PC-9 (cell line): ENCODE measurements at regions not wholly inside any gene's neighbourhood (a gene's known extent, or its start where the extent isn't known, plus 50 kb on each side); places are given as distances from the start of the nearest gene placed in this dataset.

ENCODE experiments used
- BruUV-seq: library from RNA; stranded (reverse); fragments of 400-500 nt; replicated peaks from 2 replicates; lab custom pipeline; 2021; lab: Mats Ljungman, UMichigan
- CTCF ChIA-PET: fragments of 300-600 bp; sonication (Branson Sonifier 250); formaldehyde crosslinking; loops from one replicate; lab custom pipeline; 2022; ENCODE audit warnings: antibody characterized with exemption; lab: Charles Lee
- POLR2A ChIA-PET: fragments of 300-600 bp; sonication (Branson Sonifier 250); formaldehyde crosslinking; loops from one replicate; lab custom pipeline; 2022; ENCODE audit warnings: antibody characterized with exemption; ENCODE audit not compliant: unreplicated experiment; lab: Charles Lee
- DNase-seq, 2 experiments: peaks; one replicate each; pipeline versions ENCODE4 v3.0.0 to v3.0.0-alpha.2; 2015 to 2022; ENCODE audit warnings: mixed read lengths in 1 of 2
- H2AFZ ChIP-seq: fragments of 200-600 bp; sonication (generic); 2 replicates; pipeline ENCODE4 v1.8.1; 2017; ENCODE audit warnings: antibody characterized with exemption
- H3F3A ChIP-seq: fragments of 200-600 bp; sonication (generic); 2 replicates; pipeline ENCODE4 v1.8.1; 2017; ENCODE audit warnings: antibody characterized with exemption, mild to moderate bottlenecking, low read depth; ENCODE audit not compliant: insufficient read depth
- H3K27ac ChIP-seq: fragments of 200-600 bp; sonication (generic); 2 replicates; pipeline ENCODE4 v1.6.1; 2016; ENCODE audit warnings: mixed run types
- H3K27me3 ChIP-seq: fragments of 200-600 bp; sonication (generic); 2 replicates; pipeline ENCODE4 v1.6.1; 2016; ENCODE audit warnings: low read depth, mixed run types; ENCODE audit not compliant: insufficient read depth
- H3K36me3 ChIP-seq: fragments of 200-600 bp; sonication (generic); 2 replicates; pipeline ENCODE4 v1.6.1; 2016; ENCODE audit warnings: low read depth, mixed run types
- H3K4me1 ChIP-seq: fragments of 200-600 bp; sonication (generic); replicated peaks from 2 replicates; pipeline ENCODE4 v1.6.1; 2016; ENCODE audit warnings: mixed run types; ENCODE audit not compliant: insufficient read depth
- H3K4me2 ChIP-seq: fragments of 200-600 bp; sonication (generic); 2 replicates; pipeline ENCODE4 v1.6.1; 2017; ENCODE audit warnings: mixed run types
- H3K4me3 ChIP-seq: fragments of 200-600 bp; sonication (generic); 2 replicates; pipeline ENCODE4 v1.6.1; 2016; ENCODE audit warnings: mixed run types
- H3K79me2 ChIP-seq: fragments of 200-600 bp; sonication (generic); 2 replicates; pipeline ENCODE4 v1.6.1; 2017; ENCODE audit warnings: low read depth, mixed run types
- H3K9me2 ChIP-seq: fragments of 200-600 bp; sonication (generic); 2 replicates; pipeline ENCODE4 v1.8.1; 2017; ENCODE audit warnings: mild to moderate bottlenecking; ENCODE audit not compliant: insufficient read depth
- H3K9me3 ChIP-seq: fragments of 200-600 bp; sonication (generic); 2 replicates; pipeline ENCODE4 v1.8.1; 2016; ENCODE audit warnings: low read depth; ENCODE audit not compliant: insufficient read depth
- H4K20me1 ChIP-seq: fragments of 200-600 bp; sonication (generic); 2 replicates; pipeline ENCODE4 v1.8.1; 2017; ENCODE audit not compliant: insufficient read depth
- EZH2 ChIP-seq: fragments of 200-600 bp; sonication (generic); IDR thresholded peaks from 2 replicates; pipeline ENCODE4 v1.8.0; 2017; ENCODE audit warnings: antibody characterized with exemption, low read depth
- intact Hi-C: fragments of 100-400 bp; cut with micrococcal nuclease; formaldehyde crosslinking; loops from one replicate; pipeline ENCODE4 v1.10.0; 2022; ENCODE audit not compliant: unreplicated experiment
- TF ChIP-seq, protein P1 (sequence below): fragments of 200-600 bp; sonication (generic); conservative IDR thresholded peaks from 2 replicates; pipeline ENCODE4 v1.6.1; 2017; ENCODE audit warnings: mixed run types, antibody characterized with exemption, mild to moderate bottlenecking, moderate library complexity

DNA sequence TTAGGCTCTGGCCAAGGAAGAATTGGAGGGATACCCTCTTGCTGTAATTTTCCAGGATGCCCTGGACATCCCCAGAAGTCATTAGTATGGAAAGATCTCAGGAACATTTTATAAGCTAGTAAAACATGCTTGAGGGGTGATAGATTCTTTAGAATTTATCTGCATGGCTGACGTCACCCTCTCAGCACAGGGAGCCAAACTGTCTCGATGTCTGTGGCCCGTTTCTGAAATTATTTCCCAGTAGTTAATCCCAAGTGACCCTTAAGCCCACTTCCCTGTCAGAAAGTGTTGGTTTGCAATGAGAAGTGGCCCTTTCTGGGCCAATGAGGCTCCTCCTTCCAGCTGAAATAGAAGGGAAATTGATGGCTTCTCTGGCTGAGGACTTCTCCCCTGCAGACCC is 184.5 kb upstream of the BMPER start:
- intact Hi-C loops = no loop called here
- no peak overlapping the region for H3K4me3 ChIP-seq
- DNase-seq = no peak
- TF ChIP-seq, protein P1, sequence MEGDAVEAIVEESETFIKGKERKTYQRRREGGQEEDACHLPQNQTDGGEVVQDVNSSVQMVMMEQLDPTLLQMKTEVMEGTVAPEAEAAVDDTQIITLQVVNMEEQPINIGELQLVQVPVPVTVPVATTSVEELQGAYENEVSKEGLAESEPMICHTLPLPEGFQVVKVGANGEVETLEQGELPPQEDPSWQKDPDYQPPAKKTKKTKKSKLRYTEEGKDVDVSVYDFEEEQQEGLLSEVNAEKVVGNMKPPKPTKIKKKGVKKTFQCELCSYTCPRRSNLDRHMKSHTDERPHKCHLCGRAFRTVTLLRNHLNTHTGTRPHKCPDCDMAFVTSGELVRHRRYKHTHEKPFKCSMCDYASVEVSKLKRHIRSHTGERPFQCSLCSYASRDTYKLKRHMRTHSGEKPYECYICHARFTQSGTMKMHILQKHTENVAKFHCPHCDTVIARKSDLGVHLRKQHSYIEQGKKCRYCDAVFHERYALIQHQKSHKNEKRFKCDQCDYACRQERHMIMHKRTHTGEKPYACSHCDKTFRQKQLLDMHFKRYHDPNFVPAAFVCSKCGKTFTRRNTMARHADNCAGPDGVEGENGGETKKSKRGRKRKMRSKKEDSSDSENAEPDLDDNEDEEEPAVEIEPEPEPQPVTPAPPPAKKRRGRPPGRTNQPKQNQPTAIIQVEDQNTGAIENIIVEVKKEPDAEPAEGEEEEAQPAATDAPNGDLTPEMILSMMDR = no peak
- TF ChIP-seq EZH2 = no peak
- 0 out of 2 replicates have a peak, but pooled peaks cover 3% of the 10 kb centered on the region for H3K9me3 ChIP-seq
- POLR2A ChIA-PET = no interaction called here
- H3F3A ChIP-seq = no peaks in the 10 kb centered on the region
- CTCF ChIA-PET = no interaction called here
- H3K4me2 ChIP-seq = no peak overlapping the region
- peaks cover 13% of the 10 kb centered on the region for H3K27me3 ChIP-seq
- no peak overlapping the region for H3K27ac ChIP-seq
- H3K79me2 ChIP-seq = no peaks in the 10 kb centered on the region
- BruUV-seq = no TSS peak
- no peaks in the 10 kb centered on the region for H3K9me2 ChIP-seq
- H2AFZ ChIP-seq = no peak overlapping the region
- H3K4me1 ChIP-seq = peaks cover 11% of the 10 kb centered on the region
- no peaks in the 10 kb centered on the region for H3K36me3 ChIP-seq
- no peaks in the 10 kb centered on the region for H4K20me1 ChIP-seq

DNA sequence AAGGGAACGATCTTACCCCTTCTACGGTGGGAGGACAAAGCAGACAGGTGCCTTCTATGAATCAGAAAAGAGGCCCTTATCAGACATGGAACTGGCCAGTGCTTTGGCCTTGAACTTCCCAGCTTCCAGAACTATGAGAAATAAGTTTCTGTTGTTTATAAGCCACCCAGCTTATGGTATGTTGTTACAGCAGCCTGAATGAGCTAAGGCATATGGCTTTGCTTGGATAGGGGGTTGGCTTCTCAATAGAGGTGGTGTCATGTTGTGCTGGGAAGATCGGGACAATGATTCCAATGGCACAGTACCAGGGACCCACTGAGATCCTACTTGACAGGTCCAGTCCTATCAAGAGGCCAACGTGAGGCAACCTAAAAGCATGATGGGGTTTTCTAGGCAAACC is 183.4 kb upstream of the BMPER start:
- H3F3A ChIP-seq = no peaks in the 10 kb centered on the region
- H3K27me3 ChIP-seq = peaks cover 21% of the 10 kb centered on the region
- no peak overlapping the region for H2AFZ ChIP-seq
- H3K79me2 ChIP-seq = no peaks in the 10 kb centered on the region
- H3K36me3 ChIP-seq = no peaks in the 10 kb centered on the region
- POLR2A ChIA-PET = interaction anchor here (0.5 to 0.6 kb wide), 4 partner anchors 9 to 173 kb away, joined by 3 read pairs; no protein-coding TSS in a partner anchor
- DNase-seq = no peak
- H3K4me3 ChIP-seq = no peak overlapping the region
- no TSS peak for BruUV-seq
- no peak overlapping the region for H3K27ac ChIP-seq
- H3K9me2 ChIP-seq = no peaks in the 10 kb centered on the region
- CTCF ChIA-PET = no interaction called here
- H3K4me1 ChIP-seq = peaks cover 11% of the 10 kb centered on the region
- TF ChIP-seq, protein P1 = no peak
- TF ChIP-seq EZH2 = no peak
- H3K9me3 ChIP-seq = 0 out of 2 replicates have a peak, but pooled peaks cover 3% of the 10 kb centered on the region
- no peaks in the 10 kb centered on the region for H4K20me1 ChIP-seq
- intact Hi-C loops = no loop called here
- peak overlapping the region; percentile 60; the same call in 1 of the 2 replicates for H3K4me2 ChIP-seq

DNA sequence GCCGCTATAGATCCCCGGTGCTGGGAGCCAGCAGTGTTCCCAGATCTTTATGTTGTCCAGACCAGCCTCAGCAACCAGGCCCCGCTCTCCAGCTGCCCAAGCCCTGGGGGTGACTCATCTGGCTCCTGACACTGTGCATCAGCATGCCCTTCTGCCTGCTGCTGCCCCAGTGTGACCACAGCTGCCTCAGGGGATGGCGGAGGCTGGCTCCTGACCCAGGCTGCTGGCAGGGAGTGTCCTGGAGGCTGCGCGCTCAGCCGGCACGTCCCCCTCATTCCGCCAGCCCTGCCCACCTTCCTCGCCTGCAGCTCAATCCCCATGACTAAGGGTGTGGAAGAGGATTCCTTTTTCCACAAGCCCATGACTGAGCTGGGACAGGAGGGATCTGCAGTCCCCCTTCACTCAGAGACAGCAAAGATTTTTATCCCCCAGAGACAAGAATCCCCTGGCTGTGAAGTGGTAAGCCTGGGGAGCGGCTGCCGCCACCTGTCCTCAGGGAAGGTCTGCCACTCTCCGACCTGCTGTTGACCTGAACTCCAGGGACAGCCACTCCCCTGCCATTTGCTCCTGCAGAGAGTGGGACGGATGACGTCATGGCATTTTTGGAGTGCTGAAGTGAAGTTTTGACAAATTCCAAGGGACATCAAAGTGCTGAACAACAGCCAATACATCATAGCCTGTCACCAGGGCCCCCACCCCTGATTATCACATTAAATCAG is 182.8 kb upstream of the BMPER start:
- no TSS peak for BruUV-seq
- ChIA-PET CTCF (no interaction called here), POLR2A (interaction anchor here (0.5 to 0.6 kb wide), 3 partner anchors 10 to 117 kb away, joined by 3 read pairs; no protein-coding TSS in a partner anchor)
- Histone ChIP-seq H3K4me1 (peaks cover 11% of the 10 kb centered on the region), H3K27ac (no peak overlapping the region), H3K79me2 (no peaks in the 10 kb centered on the region), H3K9me2 (no peaks in the 10 kb centered on the region), H4K20me1 (no peaks in the 10 kb centered on the region), H3F3A (no peaks in the 10 kb centered on the region), H3K9me3 (0 out of 2 replicates have a peak, but pooled peaks cover 3% of the 10 kb centered on the region), H3K27me3 (peaks cover 26% of the 10 kb centered on the region), H2AFZ (no peak overlapping the region), H3K4me3 (peak overlapping the region; percentile 20; the same call in 1 of the 2 replicates), H3K36me3 (no peaks in the 10 kb centered on the region), H3K4me2 (peak overlapping the region; percentile 60)
- intact Hi-C loops = no loop called here
- DNase-seq = peak; percentile 79 to 89
- TF ChIP-seq, protein P1 = no peak
- no peak for TF ChIP-seq EZH2
